Forelimb muscle (tissue), 1 donor: ENCODE measurements at regions not wholly inside any gene's neighbourhood (a gene's known extent, or its start where the extent isn't known, plus 50 kb on each side); places are given as distances from the start of the nearest gene placed in this dataset.

ENCODE experiments used
- DNase-seq: peaks from one replicate; pipeline ENCODE4 v3.0.0-alpha.2; 2013; ENCODE audit warnings: low read depth

DNA sequence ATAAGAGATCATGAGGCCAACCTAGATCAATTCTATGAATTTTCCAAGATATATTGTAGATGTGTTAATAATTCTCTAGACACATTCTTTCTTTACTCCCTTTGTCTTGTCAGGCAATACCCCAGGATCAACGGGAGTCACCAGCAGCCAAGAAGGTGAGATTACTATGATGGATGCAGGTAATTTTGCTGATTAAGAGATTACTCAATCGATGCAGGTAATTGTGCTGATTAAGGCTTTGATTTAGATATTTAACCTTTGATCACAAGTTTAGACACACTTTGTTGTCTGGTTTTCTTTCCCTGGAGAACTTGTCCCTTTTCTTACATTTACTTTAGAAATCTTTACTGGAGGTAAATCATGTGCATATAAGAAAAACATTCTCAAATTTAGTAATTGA lies 134.3 kb upstream of the CNTN1 start:
- DNase-seq = no peak

DNA sequence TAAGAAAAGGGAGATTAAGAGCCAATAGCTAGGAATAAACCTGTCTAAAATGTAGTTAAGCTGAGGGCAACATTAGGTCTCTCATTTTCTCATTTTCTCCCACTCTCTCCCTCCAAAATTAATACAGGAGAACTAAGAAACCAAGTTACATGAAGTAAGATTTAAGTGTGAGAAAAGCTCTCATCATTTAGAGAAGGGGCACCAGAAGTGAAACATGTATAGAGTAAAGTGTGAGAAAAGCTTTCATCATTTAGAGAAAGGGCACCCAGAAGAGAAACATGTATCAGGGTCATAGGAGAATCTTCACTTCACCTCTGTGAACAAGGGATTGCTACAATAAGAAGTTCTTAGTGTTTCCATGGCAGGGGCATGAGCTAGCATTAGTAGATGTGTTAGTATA lies 132.4 kb upstream of the CNTN1 start:
- no peak for DNase-seq

DNA sequence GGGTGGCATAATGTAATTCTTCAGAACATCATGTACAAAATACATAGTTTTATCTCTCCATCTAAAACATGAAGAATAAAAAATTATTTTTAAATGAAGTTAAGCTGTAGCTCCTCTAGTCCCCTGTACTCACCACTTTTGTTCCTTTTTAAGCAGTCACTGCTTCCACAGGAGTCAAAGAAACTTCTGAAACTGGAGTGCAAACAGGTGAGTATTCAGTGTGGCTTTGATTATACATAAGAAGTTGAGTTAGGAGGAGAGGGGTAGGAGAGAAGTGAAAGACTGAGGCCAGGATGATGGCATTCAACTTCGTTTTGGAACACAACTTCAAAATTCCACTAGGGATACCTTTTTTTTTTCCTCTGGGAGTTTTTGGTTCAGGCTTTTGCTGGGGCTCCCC lies 131.4 kb upstream of the CNTN1 start:
- no peak for DNase-seq

DNA sequence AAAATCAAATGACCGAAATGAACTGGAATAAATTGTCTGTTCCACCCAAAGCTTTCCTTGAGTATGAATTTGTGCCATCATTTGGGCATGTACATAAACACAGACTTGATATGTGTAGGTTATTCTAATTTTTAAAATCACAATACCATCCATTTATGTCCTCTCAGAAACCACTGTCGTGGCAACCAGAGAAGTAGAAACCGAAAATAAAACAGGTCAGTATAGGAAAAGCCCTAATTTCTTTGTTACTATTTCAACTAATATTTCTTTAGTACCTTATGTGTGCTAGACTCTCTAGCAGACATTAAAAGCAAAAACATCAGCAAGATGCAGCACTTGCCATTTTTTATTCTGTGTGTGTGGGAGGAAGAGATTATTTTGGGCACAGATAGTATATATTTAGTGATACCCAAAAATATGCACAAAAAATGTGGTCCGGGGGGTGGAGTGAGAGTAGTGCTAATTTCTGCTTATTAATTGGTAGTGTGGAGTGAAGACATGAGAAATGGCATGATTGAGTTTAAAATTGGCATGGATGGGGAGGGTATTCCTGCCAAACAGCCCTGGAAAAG lies 130.8 kb upstream of the CNTN1 start:
- DNase-seq = no peak

DNA sequence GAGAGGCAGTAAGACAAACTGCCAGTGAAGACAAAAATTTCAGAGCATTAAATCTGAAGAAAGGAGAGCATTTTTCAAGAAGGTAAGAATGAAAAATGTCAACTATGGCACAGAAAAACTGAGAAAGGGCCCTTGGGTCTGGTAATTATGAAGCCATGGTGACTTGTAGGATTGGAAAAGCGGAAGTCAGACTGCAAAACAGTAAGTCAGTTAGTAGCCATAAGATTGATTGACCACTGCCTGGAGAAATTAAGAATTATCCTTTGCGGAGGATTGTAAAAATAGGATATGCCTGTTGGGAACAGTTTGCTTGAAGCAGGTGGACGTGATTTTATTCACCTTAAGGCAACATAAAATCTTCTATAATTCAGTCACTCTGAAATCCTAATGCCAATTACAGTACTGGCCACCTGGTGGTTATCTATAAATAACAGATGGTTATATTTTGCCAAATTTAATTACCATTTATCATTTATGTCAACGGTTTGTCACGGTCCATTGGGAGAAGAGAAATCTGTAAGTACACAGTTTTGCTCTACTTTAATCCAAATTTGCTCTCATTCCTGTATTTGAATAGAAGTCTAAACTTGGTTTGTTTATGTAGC lies 127.1 kb upstream of the CNTN1 start:
- DNase-seq = no peak

DNA sequence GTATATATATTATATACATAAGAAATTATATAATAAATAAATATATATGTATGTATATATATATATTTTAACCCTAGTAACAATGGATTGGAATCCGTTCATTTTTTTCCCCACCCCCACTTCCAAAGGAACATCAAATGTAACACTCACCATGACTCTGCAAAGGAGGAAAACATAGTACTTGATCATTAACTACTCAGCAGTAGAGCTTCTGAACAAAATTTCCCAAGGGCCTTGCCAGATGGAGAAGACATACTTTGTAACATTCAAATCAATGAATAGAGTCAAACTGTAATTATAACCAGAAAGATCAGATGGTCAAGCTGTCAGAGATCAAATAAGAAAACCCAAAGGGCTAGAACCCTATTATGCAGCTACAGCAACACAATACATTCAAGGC lies 126.0 kb upstream of the CNTN1 start:
- DNase-seq = no peak

DNA sequence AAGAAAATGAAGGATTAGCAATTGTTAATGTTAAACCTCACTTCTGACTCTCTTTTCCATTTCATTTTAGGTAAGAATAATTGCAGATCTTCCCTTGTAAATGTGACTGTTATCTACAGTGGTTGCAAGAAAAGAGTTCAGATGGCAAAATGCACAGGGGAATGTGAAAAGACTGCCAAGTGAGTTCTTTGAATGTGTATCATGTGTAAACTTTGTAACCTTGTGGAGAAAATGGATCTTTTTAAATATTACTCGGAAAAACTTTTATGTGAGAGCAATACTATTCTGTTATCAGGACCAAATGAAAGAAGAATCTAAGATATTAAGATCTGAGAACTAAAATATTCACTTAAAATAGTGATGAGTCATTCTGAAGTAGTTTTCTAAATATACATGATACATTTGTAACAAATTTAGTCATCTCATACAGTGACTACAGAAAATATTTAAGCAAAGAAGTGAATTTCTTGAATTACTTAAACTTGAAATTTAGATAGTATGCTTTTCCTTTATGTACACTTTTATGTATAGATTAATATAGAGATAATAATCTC lies 122.5 kb upstream of the CNTN1 start:
- no peak for DNase-seq

DNA sequence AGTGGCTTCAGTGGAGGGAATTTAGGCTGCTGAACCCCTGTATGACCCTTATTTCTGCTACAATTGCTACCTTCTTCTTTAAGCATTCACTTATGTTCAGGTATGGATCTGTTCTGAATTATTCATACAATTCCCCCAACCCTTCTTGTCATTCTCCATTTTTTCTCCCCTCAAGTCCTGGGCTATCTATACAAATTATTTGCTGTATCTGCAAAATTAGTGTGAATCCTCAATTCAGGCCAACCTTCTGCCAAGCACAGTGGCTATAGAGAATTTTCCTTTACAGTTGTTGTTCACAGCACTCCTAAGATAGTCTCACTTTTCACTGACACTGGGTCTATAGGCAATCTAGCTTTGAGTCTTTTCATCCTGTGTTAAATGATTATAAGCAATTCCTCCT lies 119.2 kb upstream of the CNTN1 start:
- no peak for DNase-seq

DNA sequence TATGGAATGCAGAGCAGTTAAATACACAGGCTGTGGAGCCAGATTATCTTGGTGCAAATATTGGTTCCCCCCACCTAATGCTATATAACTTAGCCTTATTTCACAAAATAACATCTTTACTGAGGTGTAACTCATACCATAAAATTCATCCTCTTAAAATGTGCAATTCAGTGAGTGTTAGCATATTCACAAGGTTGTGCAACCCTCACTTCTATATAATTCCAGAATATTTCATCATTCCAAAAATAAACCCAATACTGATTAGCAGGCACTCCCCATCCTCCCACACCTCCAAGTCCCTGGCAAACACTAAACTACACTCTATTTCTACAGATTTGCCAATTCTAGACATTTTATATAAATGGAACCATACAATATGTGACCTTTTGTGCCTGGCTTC lies 116.3 kb upstream of the CNTN1 start:
- DNase-seq = no peak

DNA sequence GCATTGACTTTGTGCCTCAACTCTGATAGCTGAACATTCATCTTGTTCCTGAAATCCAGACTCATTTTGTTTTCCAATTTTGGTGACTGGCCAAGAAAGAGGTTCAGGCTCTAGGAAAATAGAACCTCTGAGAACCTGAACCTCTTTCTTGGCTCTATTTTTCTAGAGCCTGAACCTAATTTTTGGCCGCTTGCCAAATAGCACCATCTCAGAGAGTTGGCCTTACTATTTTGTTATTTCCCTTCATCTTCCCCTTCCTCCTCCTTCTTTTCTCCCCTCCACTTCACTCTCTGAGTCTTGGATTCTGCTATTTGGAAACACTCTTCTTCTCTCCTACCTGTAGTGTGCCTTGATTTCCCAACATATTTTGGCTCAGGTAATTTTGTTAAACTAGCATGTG lies 114.4 kb upstream of the CNTN1 start:
- DNase-seq = no peak

DNA sequence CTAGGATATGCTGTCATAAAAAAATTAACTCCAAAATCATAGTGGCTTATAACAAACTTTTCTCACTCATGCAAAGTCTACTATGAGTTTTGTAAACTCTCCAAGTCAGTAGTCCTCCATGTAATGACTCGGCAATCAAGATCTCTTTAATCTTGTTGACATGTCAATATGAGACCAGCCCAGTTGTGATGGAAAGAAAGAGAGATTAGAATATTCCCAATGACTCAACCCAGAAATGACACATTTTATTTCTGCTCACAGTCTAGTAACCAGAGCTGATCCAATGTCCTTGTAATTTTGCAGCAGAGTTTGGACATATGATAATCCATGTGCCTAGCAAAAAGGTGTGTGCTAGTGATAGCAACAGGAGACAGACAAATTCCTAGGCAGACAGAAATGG lies 112.6 kb upstream of the CNTN1 start:
- no peak for DNase-seq

DNA sequence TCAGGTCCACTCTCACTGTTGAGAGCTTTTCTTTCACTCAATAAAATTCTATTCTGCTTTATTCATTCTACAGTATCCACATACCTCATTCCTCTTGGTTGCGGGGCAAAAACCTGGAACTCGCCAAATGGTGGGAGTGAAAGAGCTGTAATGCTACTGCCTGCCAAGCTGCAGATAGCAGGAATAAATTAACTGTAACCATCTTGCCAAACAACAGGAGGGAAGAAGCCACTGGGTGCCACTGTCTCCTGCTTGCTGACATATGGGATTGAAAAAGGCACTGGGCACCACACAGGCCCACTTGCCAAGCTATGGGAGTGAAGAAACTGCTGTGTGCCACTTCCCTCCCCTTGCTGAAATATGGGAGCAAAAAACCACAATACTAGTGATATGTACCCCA lies 111.9 kb upstream of the CNTN1 start:
- no peak for DNase-seq

DNA sequence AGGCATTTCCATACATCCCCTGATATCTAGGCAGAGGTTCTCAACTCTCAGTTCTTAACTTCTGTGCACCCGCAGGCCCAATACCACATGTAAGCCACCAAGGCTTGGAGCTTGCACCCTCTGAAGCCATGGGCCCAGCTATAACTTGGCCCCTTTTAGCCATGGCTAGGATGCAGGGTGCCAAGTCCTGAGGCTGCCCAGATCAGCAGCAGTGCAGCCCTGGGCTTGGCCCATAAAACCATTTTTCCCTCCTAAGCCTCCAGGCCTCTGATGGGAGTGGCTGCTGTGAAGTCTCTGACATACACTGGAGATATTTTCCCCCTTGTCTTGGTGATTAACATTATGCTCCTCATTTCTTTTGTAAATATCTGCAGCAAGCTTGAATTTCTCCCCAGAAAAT lies 110.3 kb upstream of the CNTN1 start:
- DNase-seq = no peak

DNA sequence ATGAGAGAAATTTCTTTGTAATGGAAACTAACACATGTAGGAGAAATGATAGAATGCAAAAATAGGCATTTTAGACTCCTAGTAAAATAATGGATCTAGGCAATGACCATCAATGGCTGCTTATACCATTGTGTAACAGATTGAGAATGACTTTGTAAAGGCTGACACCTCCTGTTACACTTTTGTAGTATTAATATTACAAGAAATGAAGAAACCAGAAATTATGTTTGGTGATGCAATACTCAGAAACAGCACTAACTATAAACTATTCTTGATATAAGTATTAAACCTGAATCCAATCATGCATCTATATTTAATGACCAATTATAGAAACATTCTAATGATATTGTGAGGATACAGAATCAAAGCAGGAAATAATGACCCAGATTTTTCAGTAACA lies 108.5 kb upstream of the CNTN1 start:
- no peak for DNase-seq

DNA sequence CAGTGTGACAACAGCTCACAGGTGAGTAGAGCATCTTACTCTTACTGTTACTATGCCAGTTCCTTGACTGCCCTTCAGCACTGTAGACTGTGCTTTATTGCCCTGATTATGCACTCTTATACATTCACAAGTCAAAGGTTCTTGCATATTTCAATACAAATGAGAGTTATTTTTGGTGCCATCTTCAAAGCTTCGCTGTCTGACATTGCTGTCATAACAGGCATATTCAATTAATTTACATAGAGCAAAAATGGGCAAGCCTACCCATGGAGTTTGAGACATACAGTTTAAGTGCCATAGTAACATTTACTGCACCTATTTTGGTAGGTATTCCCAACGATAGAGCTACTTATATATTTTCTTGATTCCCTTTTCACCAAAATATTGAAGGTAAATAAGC lies 107.5 kb upstream of the CNTN1 start:
- no peak for DNase-seq

DNA sequence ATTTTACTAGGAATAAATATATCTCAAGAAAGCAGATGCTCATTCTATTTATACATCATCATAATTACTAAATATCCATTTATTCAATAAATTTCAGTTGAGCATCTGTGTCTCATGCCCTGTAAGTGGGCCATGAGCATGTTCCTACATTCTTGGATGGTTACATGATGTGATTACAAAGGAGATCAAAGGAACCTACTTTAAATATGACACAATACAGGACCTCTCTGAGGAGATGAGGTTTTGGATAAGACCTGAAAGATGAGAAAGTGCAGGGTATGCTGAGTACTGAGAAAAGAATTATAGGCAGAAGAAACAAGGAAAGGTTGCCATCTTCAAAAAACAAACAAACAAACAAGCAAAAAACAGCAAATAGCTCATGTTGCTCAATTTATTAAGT lies 105.4 kb upstream of the CNTN1 start:
- no peak for DNase-seq

DNA sequence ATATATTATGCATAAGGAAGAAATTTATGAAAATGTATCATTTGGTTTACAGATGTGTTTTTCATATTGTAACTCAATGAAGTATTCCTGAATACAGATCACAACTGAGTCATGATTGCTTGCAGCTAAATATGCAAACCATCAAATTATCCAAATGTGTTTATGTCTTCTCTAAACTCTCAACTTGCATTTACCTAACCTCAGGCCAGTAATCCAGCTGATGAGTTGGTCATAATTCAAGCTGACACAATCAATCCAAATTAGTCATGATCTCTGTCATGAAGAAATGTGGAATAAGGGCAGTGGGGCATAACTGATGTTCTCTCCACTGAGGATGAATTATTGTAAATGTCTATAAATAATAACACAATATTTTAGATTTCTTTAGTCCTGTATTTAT lies 104.8 kb upstream of the CNTN1 start:
- no peak for DNase-seq

DNA sequence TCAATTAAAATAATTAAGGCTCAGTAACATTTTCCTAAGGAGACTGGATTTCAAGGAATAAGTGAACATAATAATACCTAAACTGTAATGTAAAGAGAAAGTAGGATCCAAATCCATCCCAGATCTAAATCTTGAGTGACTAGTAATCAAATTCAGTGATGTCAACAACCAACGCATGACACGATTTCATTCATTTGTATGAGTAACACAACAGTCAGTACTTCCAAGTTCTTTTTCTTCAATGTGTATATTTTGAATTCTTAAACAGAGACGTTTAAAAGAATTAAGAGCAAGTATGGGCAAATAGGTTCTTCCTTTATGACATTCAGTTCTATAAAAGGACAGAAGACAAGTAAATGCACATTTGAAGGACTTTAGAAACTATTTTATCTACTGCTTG lies 104.3 kb upstream of the CNTN1 start:
- no peak for DNase-seq

DNA sequence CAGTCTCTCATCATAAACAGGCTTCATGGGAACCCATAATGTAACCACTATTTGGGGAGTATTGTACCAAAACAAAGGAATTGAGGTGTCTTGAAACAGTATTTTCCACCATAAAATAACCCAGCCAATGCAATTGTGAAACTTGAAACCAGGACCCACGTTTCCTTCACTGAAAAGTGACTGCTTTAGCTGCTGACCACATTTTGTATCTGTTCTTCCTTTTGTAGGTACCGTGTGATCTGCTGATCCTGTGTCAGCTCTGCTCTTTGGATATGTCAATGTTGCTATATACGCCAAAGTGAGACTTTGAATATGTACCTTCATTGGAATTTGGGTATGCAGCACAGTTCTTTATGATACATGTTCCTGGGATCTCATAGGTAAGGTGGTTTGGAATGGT lies 95.1 kb upstream of the CNTN1 start:
- DNase-seq = no peak

DNA sequence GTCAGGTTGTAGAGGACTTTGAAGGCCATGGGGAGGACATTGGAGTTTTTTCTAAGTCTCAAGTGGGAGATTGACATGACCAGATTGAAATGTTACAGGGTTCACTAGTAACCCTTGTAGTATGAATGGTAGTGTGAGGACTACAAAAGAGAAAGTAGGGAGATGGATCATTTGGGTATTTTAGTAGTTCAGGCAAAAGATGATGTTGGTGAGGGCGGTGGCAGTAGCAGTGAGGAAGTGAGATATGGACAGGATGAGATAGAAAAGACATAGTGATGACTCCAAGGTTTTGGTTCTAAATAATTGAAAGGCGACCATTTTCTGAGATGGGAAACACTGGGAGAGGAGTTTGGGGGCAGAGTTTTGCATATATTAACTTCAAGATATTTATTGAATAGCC lies 94.2 kb upstream of the CNTN1 start:
- no peak for DNase-seq

DNA sequence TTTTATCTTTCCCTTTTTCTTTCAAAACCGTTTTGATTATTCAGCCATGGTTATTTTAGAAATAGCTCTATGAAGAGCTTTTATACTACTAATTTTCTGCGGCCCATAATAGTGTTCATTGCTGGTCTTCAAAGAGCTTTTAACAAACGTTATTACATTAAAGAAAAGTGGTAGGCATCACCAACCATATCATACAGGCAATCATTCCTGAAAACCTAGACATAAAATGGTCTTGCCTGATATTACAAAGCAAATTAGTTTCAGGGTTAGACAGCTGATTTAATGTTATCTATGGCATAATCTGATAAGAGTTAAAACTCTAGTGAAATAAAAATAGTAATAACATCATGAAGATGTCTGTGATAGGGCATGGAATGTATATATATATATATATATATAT lies 89.7 kb upstream of the CNTN1 start:
- no peak for DNase-seq

DNA sequence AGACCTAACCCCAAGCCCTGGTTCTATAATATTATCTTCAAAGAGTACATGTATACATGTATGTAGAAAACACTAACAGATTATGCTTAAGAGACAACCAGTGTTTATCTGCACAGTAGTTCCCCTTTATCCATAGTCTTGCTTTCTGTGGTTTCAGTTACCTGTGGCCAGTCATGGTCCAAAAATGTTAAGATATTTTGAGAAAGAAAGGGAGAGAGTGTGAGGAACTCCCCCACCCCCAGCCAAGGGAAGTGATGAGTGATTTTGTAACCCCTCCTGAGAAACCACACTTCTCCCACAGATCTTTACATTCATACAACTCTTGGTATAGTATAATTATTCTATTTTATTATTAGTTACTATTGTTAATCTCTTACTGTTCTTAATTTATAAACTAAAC lies 77.3 kb upstream of the CNTN1 start:
- DNase-seq = no peak

DNA sequence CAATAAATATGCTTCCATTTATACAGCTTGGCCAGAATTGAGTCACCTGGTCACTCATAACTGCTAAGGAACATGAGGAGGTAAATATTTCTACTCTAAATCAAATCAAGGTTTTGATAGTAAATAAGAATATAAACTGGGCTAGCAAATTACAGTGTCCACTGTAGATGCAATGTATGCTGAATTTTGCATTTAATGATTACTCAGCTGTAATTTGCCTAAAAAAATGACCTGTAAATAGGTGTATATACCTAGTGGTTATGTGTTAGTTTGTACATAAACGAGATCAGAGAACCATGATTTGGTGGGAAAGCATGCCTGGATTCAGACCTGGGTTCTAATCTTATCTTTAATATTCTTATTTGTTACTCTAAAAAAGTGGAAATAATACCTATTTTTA lies 76.6 kb upstream of the CNTN1 start:
- DNase-seq = no peak

DNA sequence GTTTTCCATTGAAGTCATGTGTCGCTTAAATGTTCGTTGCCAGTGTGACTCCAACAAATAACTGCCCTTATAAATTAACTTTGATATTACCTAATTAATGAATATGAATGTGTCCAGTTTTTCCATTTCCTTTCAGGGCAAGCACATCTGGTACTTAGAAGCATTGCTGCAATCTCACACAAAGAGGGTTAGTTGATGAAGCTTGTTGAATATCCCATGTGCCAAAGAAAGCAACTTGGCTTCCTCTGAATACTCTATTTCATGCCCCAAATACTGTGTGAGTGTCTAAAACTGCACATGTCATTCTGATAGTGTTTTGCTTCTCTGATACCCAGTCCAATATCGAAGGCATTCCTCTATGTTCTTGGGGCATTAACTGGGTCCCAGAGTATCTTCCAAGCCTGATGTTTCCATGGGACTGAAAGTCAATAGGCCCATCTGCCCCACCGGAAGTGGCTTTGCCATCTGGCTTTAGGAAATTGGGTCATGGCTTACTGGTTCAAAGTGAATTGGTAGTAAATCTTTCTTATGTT lies 75.8 kb upstream of the CNTN1 start:
- DNase-seq = no peak
